ENCODE measurements at regions not wholly inside any gene's neighbourhood (a gene's known extent, or its start where the extent isn't known, plus 50 kb on each side); places are given as distances from the start of the nearest gene placed in this dataset.
"Not testable (repeated sequence)": the region's sequence is repeated elsewhere in the genome, so short reads cannot be mapped to it uniquely, and the experiment has no call there.

DNA sequence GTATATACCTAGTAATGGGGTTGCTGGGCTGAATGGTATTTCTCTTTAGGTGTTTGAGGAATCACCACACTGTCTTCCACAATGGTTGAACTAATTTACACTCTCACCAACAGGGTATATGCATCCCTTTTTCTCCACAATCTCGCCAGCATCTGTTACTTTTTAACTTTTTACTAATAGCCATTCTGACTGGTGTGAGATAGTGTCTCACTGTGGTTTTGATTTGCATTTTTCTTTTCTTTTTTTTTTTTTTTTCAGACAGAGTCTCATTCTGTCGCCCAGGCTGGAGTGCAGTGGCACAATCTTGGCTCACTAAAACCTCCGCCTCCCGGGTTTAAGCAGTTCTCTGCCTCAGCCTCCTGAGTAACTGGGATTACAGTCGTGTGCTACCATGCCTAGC is 134.7 kb upstream of the PGRMC2 start:
- H3K9me3 ChIP-seq (ENCODE audit: control insufficient read depth, insufficient read depth, low read length); ATAC-seq (ENCODE audit: low read depth); intact Hi-C loops (cut with micrococcal nuclease); H3K9me1 ChIP-seq (ENCODE audit: insufficient read depth, low read length); H2BK120ac ChIP-seq (ENCODE audit: low read depth, low read length); in situ Hi-C loops (cut with MboI; ENCODE audit: low sequenced_read_pairs); H2BK5ac ChIP-seq (ENCODE audit: low read depth, low read length, poor library complexity, severe bottlenecking); H3K4me2 ChIP-seq (ENCODE audit: low read depth, low read length); H3K4ac ChIP-seq (ENCODE audit: low read depth, low read length); H2BK15ac ChIP-seq (ENCODE audit: low read depth, low read length); H2AK5ac ChIP-seq (ENCODE audit: low read depth, low read length); H3K23ac ChIP-seq (ENCODE audit: low read depth, low read length); dilution Hi-C loops (cut with HindIII; ENCODE audit: low sequenced_read_pairs, unreplicated experiment); H3K27ac ChIP-seq (ENCODE audit: insufficient read depth, low read length); H4K91ac ChIP-seq (ENCODE audit: insufficient read depth, low read depth, low read length); DNase-seq; H3K18ac ChIP-seq (ENCODE audit: low read depth, low read length); CTCF ChIA-PET; H3K4me3 ChIP-seq (ENCODE audit: insufficient read depth, low read depth, low read length); H3K79me1 ChIP-seq (ENCODE audit: low read depth in 1 of 2, low read length in 2 of 2); H4K20me1 ChIP-seq (ENCODE audit: insufficient read depth, low read length); H3K36me3 ChIP-seq (ENCODE audit: control insufficient read depth, insufficient read depth, low read length); H3K56ac ChIP-seq (ENCODE audit: extremely low read depth, insufficient read depth, low read length); H3K27me3 ChIP-seq (ENCODE audit: control insufficient read depth, insufficient read depth, low read length); H4K8ac ChIP-seq (ENCODE audit: low read depth in 2 of 2, low read length in 2 of 2); H4K5ac ChIP-seq (ENCODE audit: low read depth, low read length); H3K4me1 ChIP-seq (ENCODE audit: control insufficient read depth, insufficient read depth, low read length); POLR2A ChIA-PET (ENCODE audit: unreplicated experiment); H2BK20ac ChIP-seq (ENCODE audit: low read depth, low read length); H3K14ac ChIP-seq (replicated peaks; ENCODE audit: low read depth, low read length); H2AFZ ChIP-seq (replicated peaks; ENCODE audit: low read length, poor library complexity); H3K9ac ChIP-seq (ENCODE audit: low read depth, low read length); H2AK9ac ChIP-seq (replicated peaks; ENCODE audit: low read depth, low read length, poor library complexity); BruUV-seq (replicated peaks): not testable (repeated sequence)
- no CpG with 5 or more reads among the region's 5 CpGs for WGBS, 2 experiments (ENCODE audit: extremely low coverage in 2 of 2, insufficient read length in 1 of 2)

Data from IMR-90 (cell line).